Natural killer cell (primary cell): ENCODE measurements at regions not wholly inside any gene's neighbourhood (a gene's known extent, or its start where the extent isn't known, plus 50 kb on each side); places are given as distances from the start of the nearest gene placed in this dataset.
"Not testable (repeated sequence)": the region's sequence is repeated elsewhere in the genome, so short reads cannot be mapped to it uniquely, and the experiment has no call there.

Experiments
- ATAC-seq, 3 donors: fragments of 150-1000 bp in 2 of 3; fragments of 200-7000 bp in 1 of 3; cut with Tn5 transposase; 1 replicate in 1 of 3; 2 replicates in 2 of 3; pipeline ENCODE4 v1.10.0; 2021; ENCODE audit warnings: mild to moderate bottlenecking in 2 of 3, moderate library complexity in 2 of 3
- DNase-seq, 2 donors: peaks; one replicate each; pipeline versions ENCODE4 v3.0.0 to v3.0.0-alpha.2; 2013 to 2021; ENCODE audit warnings: mixed read lengths in 1 of 2
- H3K27ac ChIP-seq: one replicate; pipeline ENCODE4 v1.5.1; 2013; ENCODE audit warnings: mild to moderate bottlenecking, low read length
- H3K27me3 ChIP-seq: one replicate; pipeline ENCODE4 v1.6.1; 2013; ENCODE audit warnings: low read length; ENCODE audit not compliant: control insufficient read depth, insufficient read depth
- H3K36me3 ChIP-seq: one replicate; pipeline ENCODE4 v1.6.1; 2013; ENCODE audit warnings: low read length; ENCODE audit not compliant: control insufficient read depth, insufficient read depth
- H3K4me1 ChIP-seq: one replicate; pipeline ENCODE4 v1.6.1; 2013; ENCODE audit warnings: low read length; ENCODE audit not compliant: control insufficient read depth, insufficient read depth
- H3K4me3 ChIP-seq: one replicate; pipeline ENCODE4 v1.5.1; 2013; ENCODE audit warnings: low read length
- H3K9me3 ChIP-seq: one replicate; pipeline ENCODE4 v1.6.1; 2013; ENCODE audit warnings: low read length; ENCODE audit not compliant: control insufficient read depth, insufficient read depth
- H3K27ac Mint-ChIP-seq, 2 donors: one replicate each; pipeline ENCODE4 v1.8.0; 2022; ENCODE audit warnings: mild to moderate bottlenecking in 2 of 2, mixed read lengths in 2 of 2, moderate library complexity in 1 of 2
- H3K27me3 Mint-ChIP-seq, 2 donors: one replicate each; pipeline ENCODE4 v1.8.0; 2022; ENCODE audit warnings: low read depth in 2 of 2, mixed read lengths in 2 of 2
- H3K36me3 Mint-ChIP-seq: one replicate; pipeline ENCODE4 v1.8.0; 2022; ENCODE audit warnings: mixed read lengths
- H3K4me1 Mint-ChIP-seq, 2 donors: one replicate each; pipeline ENCODE4 v1.8.0; 2022; ENCODE audit warnings: mixed read lengths in 2 of 2
- H3K4me3 Mint-ChIP-seq: one replicate; pipeline ENCODE4 v1.8.0; 2022; ENCODE audit warnings: mild to moderate bottlenecking, moderate library complexity, mixed read lengths
- H3K9me3 Mint-ChIP-seq, 2 donors: one replicate each; pipeline ENCODE4 v1.8.0; 2022; ENCODE audit warnings: mixed read lengths in 2 of 2
- CTCF ChIP-seq: fragments of 200-600 bp; IDR thresholded peaks from one replicate; pipeline ENCODE4 v1.8.0; 2022; ENCODE audit warnings: antibody characterized with exemption
- WGBS: methylation state at CpG from one replicate; pipeline ENCODE4 v1.1.7; 2013; ENCODE audit warnings: missing lambda C conversion rate; ENCODE audit not compliant: insufficient coverage; 5-methylcytosine and 5-hydroxymethylcytosine counted together
- intact Hi-C: fragments of 100-400 bp; cut with micrococcal nuclease; formaldehyde crosslinking; loops from one replicate; pipeline ENCODE4 v1.14.2; 2022

DNA sequence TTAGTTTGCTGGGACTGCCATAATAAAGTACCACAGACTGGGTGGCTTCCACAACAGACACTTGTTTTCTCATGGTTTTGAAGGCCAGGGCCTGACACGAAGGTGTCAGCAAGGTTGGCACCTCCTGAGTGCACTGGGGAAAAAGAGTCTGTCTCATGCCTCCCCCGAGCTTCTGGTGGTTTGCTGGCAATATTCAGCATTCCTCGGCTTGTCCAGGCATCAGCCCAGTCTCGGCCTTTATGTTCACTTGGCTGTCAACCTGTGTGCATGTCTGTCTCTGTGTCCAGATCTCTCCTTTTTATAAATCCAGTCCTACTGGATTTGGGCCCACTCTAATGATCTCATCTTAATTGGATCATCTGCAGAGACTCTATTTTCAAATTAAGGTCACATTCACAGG lies 72.6 kb downstream of the DOP1B start:
- Histone ChIP-seq H3K9me3 (no peaks in the 10 kb centered on the region), H3K4me3 (no peak overlapping the region), H3K27ac (no peak overlapping the region), H3K27me3 (no peaks in the 10 kb centered on the region), H3K4me1 (no peaks in the 10 kb centered on the region), H3K36me3 (peaks cover 55% of the 10 kb centered on the region)
- Mint-ChIP-seq H3K9me3 (no peaks in the 10 kb centered on the region), H3K4me3 (no peak overlapping the region), H3K27me3 (no peaks in the 10 kb centered on the region), H3K4me1 (peaks cover 4% of the 10 kb centered on the region in 2 donors), H3K36me3 (no peaks in the 10 kb centered on the region), H3K27ac (no peak overlapping the region)
- intact Hi-C loops = no loop called here
- TF ChIP-seq CTCF = no peak
- ATAC-seq = no peak
- WGBS = 89% methylated on average over 4 of the region's 4 CpGs
- no peak for DNase-seq

DNA sequence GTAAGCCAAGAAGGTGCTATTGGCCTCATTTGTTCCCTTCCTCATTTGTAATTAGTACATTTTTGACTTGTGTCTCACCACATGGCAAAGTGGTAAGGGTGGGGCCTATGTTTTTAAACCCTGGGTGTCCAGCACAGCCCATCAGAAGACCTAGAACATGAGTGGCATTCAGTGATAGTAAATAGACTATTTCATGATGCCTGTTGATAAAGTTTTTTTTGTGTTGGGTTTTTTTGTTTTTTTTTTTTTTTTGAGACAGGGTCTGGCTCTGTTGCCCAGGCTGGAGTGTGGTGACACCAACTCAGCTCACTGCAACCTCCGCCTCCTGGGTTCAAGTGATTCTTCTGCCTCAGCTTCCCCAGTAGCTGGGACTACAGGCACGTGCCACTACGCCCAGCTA lies 74.8 kb downstream of the DOP1B start:
- ATAC-seq, H3K4me1 Mint-ChIP-seq, intact Hi-C loops, DNase-seq, H3K27me3 ChIP-seq, H3K27me3 Mint-ChIP-seq, H3K4me1 ChIP-seq, H3K27ac Mint-ChIP-seq, H3K9me3 ChIP-seq, H3K27ac ChIP-seq, H3K9me3 Mint-ChIP-seq, H3K4me3 Mint-ChIP-seq, H3K4me3 ChIP-seq, H3K36me3 Mint-ChIP-seq: not testable (repeated sequence)
- WGBS = 87% methylated on average over 3 of the region's 3 CpGs
- peaks cover 45% of the 10 kb centered on the region for H3K36me3 ChIP-seq

- no peaks in the 10 kb centered on the region for H3K9me3 ChIP-seq
- ATAC-seq (no peak), DNase-seq (no peak)
- Mint-ChIP-seq H3K9me3 (no peaks in the 10 kb centered on the region), H3K27ac (no peak overlapping the region), H3K36me3 (no peaks in the 10 kb centered on the region), H3K4me1 (peaks cover 6 to 9% of the 10 kb centered on the region in 2 donors), H3K27me3 (no peaks in the 10 kb centered on the region), H3K4me3 (no peak overlapping the region)
- intact Hi-C loops = no loop called here
- H3K4me1 ChIP-seq = no peaks in the 10 kb centered on the region
- H3K27ac ChIP-seq = no peak overlapping the region
- H3K27me3 ChIP-seq = no peaks in the 10 kb centered on the region
- TF ChIP-seq CTCF = no peak
- 93% methylated on average over 9 of the region's 9 CpGs for WGBS
- peaks cover 46% of the 10 kb centered on the region for H3K36me3 ChIP-seq
- no peak overlapping the region for H3K4me3 ChIP-seq
Observed at GRCh38 chr21:36232641-36233040, 76.0 kb downstream of the DOP1B start.

GRCh38 chr21:36235058-36235582 lies 78.5 kb downstream of the DOP1B start:
- 98% methylated on average over 8 of the region's 8 CpGs for WGBS
- Mint-ChIP-seq H3K4me3 (no peak overlapping the region), H3K36me3 (no peaks in the 10 kb centered on the region), H3K9me3 (no peaks in the 10 kb centered on the region), H3K27me3 (no peaks in the 10 kb centered on the region), H3K4me1 (peaks cover 6 to 9% of the 10 kb centered on the region in 2 donors), H3K27ac (no peak overlapping the region)
- H3K27me3 ChIP-seq = no peaks in the 10 kb centered on the region
- intact Hi-C loops = no loop called here
- H3K4me3 ChIP-seq = no peak overlapping the region
- peaks cover 44% of the 10 kb centered on the region for H3K36me3 ChIP-seq
- ATAC-seq (no peak), DNase-seq (no peak)
- no peaks in the 10 kb centered on the region for H3K9me3 ChIP-seq
- H3K4me1 ChIP-seq = no peaks in the 10 kb centered on the region
- H3K27ac ChIP-seq = no peak overlapping the region
- TF ChIP-seq CTCF = no peak
